B cell (primary cell): ENCODE measurements at regions not wholly inside any gene's neighbourhood (a gene's known extent, or its start where the extent isn't known, plus 50 kb on each side); places are given as distances from the start of the nearest gene placed in this dataset.

Source experiments
- ATAC-seq: fragments of 200-7000 bp; cut with Tn5 transposase; one replicate; pipeline ENCODE4 v1.10.0; 2021; ENCODE audit warnings: low read depth, mild to moderate bottlenecking, moderate number of reproducible peaks, moderate library complexity
- CTCF ChIA-PET: fragments of 350-600 bp; sonication (Branson Sonifier 250); formaldehyde crosslinking; loops from one replicate; lab custom pipeline; 2021; ENCODE audit warnings: antibody characterized with exemption, inconsistent platforms; lab: Charles Lee
- POLR2A ChIA-PET: fragments of 350-600 bp; sonication (Branson Sonifier 250); formaldehyde crosslinking; loops from one replicate; lab custom pipeline; 2021; ENCODE audit warnings: antibody characterized with exemption; lab: Charles Lee
- DNase-seq: peaks from one replicate; pipeline ENCODE4 v3.0.0; 2013
- H2AFZ ChIP-seq: 2 replicates; pipeline ENCODE4 v1.6.1; 2012; ENCODE audit warnings: mild to moderate bottlenecking, low read depth, low read length; ENCODE audit not compliant: insufficient read depth, poor library complexity, severe bottlenecking
- H3K27ac ChIP-seq, 2 donors: 1 replicate in 1 of 2; 2 replicates in 1 of 2; pipeline ENCODE4 v1.5.1; 2012 to 2013; ENCODE audit warnings: low read length in 2 of 2, mild to moderate bottlenecking in 2 of 2, moderate library complexity in 1 of 2
- H3K27me3 ChIP-seq, 4 experiments: fragments of 200-600 bp in 1 of 4; sonication (generic) in 1 of 4; replicated peaks in 1 of 4; 1 replicate in 2 of 4; 2 replicates in 2 of 4; pipeline versions ENCODE4 v1.6.1 to v1.7.0; 2013 to 2016; ENCODE audit warnings: low read length in 3 of 4, mild to moderate bottlenecking in 2 of 4, mixed read lengths in 1 of 4, moderate library complexity in 1 of 4; ENCODE audit not compliant: insufficient read depth in 4 of 4, control insufficient read depth in 3 of 4; ENCODE audit errors: control extremely low read depth in 1 of 4
- H3K36me3 ChIP-seq, 2 experiments: replicated peaks in 1 of 2; 1 replicate in 1 of 2; 2 replicates in 1 of 2; pipeline versions ENCODE4 v1.6.1 to v1.7.1; 2013; ENCODE audit warnings: low read length in 1 of 2; ENCODE audit not compliant: insufficient read depth in 2 of 2, control insufficient read depth in 1 of 2; ENCODE audit errors: control extremely low read depth in 1 of 2, extremely low read depth in 1 of 2
- H3K4me1 ChIP-seq, 2 donors: fragments of 200-600 bp in 1 of 2; sonication (generic) in 1 of 2; 1 replicate in 1 of 2; 2 replicates in 1 of 2; pipeline versions ENCODE4 v1.5.1 to v1.6.1; 2013 to 2017; ENCODE audit warnings: low read length in 2 of 2; ENCODE audit not compliant: control insufficient read depth in 2 of 2, insufficient read depth in 2 of 2
- H3K4me2 ChIP-seq: replicated peaks from 2 replicates; pipeline ENCODE3; 2012; ENCODE audit warnings: mild to moderate bottlenecking, low read depth, low read length; ENCODE audit not compliant: poor library complexity, severe bottlenecking
- H3K4me3 ChIP-seq, 5 experiments: fragments of 200-600 bp in 1 of 5; sonication (generic) in 1 of 5; 1 replicate in 3 of 5; 2 replicates in 2 of 5; pipeline versions ENCODE4 v1.5.1 to v1.7.0; 2011 to 2016; ENCODE audit warnings: low read length in 4 of 5, mild to moderate bottlenecking in 4 of 5, low read depth in 2 of 5, control low read depth in 1 of 5, moderate library complexity in 1 of 5; ENCODE audit not compliant: insufficient read depth in 1 of 5; ENCODE audit errors: control extremely low read depth in 1 of 5, extremely low read depth in 1 of 5
- H3K79me2 ChIP-seq: fragments of 200-600 bp; sonication (generic); one replicate; pipeline ENCODE4 v1.6.0; 2016; ENCODE audit warnings: low read length; ENCODE audit not compliant: control insufficient read depth, insufficient read depth
- H3K9ac ChIP-seq: fragments of 200-600 bp; sonication (generic); 2 replicates; pipeline ENCODE4 v1.6.1; 2017; ENCODE audit warnings: mild to moderate bottlenecking, low read length, moderate library complexity
- H3K9me3 ChIP-seq, 3 donors: one replicate each; pipeline versions ENCODE4 v1.6.1 to v1.7.1; 2013; ENCODE audit warnings: low read length in 2 of 3; ENCODE audit not compliant: control insufficient read depth in 2 of 3, insufficient read depth in 1 of 3; ENCODE audit errors: control extremely low read depth in 1 of 3
- H4K20me1 ChIP-seq: 2 replicates; pipeline ENCODE4 v1.6.0; 2012; ENCODE audit warnings: mild to moderate bottlenecking, low read length; ENCODE audit not compliant: insufficient read depth, control insufficient read depth, poor library complexity, severe bottlenecking
- H3K27ac Mint-ChIP-seq: one replicate; pipeline ENCODE4 v1.8.0; 2021; ENCODE audit warnings: mixed read lengths
- H3K27me3 Mint-ChIP-seq: one replicate; pipeline ENCODE4 v1.8.0; 2021; ENCODE audit warnings: mixed read lengths
- H3K4me1 Mint-ChIP-seq: one replicate; pipeline ENCODE4 v1.8.0; 2021; ENCODE audit warnings: mixed read lengths
- H3K4me3 Mint-ChIP-seq: one replicate; pipeline ENCODE4 v1.8.0; 2021; ENCODE audit warnings: mixed read lengths
- H3K9me3 Mint-ChIP-seq: one replicate; pipeline ENCODE4 v1.8.0; 2022; ENCODE audit warnings: mixed read lengths; ENCODE audit not compliant: insufficient read depth
- CTCF ChIP-seq: fragments of 200-600 bp; IDR thresholded peaks from one replicate; pipeline ENCODE4 v1.8.0; 2022; ENCODE audit warnings: antibody characterized with exemption, mild to moderate bottlenecking
- EZH2 ChIP-seq: IDR thresholded peaks from 2 replicates; pipeline ENCODE4 v1.6.1; 2012; ENCODE audit warnings: borderline replicate concordance, low read depth, mild to moderate bottlenecking, moderate library complexity, low read length; ENCODE audit not compliant: insufficient read depth, poor library complexity, severe bottlenecking
- WGBS: methylation state at CpG from one replicate; pipeline ENCODE4 v1.1.5; 2013; ENCODE audit warnings: missing lambda C conversion rate; ENCODE audit not compliant: insufficient coverage; 5-methylcytosine and 5-hydroxymethylcytosine counted together
- intact Hi-C: fragments of 100-400 bp; cut with micrococcal nuclease; formaldehyde crosslinking; loops from one replicate; pipeline ENCODE4 v1.10.0; 2022

GRCh38 chr21:22145545-22145944, 1147.3 kb downstream of the NCAM2 start:
- Histone ChIP-seq H3K9me3 (peaks cover 0 to 8% (median 5%) of the 10 kb centered on the region in 3 donors), H3K27me3 (no peaks in the 10 kb centered on the region), H3K4me1 (no peaks in the 10 kb centered on the region), H3K79me2 (no peaks in the 10 kb centered on the region), H3K4me2 (no peak overlapping the region), H3K36me3 (no peaks in the 10 kb centered on the region), H4K20me1 (no peaks in the 10 kb centered on the region), H2AFZ (no peak overlapping the region), H3K4me3 (no peak overlapping the region), H3K9ac (no peak overlapping the region), H3K27ac (no peak overlapping the region)
- POLR2A ChIA-PET, result no interaction called here
- H3K27ac Mint-ChIP-seq, result no peak overlapping the region
- 60% methylated on average over 1 of the region's 3 CpGs for WGBS
- CTCF ChIA-PET, result no interaction called here
- TF ChIP-seq CTCF (no peak), EZH2 (no peak)
- ATAC-seq (no peak), DNase-seq (no peak)
- no peaks in the 10 kb centered on the region for H3K27me3 Mint-ChIP-seq
- peaks cover 6% of the 10 kb centered on the region for H3K9me3 Mint-ChIP-seq
- intact Hi-C loops, result no loop called here
- H3K4me1 Mint-ChIP-seq, result no peaks in the 10 kb centered on the region
- no peak overlapping the region for H3K4me3 Mint-ChIP-seq

DNA sequence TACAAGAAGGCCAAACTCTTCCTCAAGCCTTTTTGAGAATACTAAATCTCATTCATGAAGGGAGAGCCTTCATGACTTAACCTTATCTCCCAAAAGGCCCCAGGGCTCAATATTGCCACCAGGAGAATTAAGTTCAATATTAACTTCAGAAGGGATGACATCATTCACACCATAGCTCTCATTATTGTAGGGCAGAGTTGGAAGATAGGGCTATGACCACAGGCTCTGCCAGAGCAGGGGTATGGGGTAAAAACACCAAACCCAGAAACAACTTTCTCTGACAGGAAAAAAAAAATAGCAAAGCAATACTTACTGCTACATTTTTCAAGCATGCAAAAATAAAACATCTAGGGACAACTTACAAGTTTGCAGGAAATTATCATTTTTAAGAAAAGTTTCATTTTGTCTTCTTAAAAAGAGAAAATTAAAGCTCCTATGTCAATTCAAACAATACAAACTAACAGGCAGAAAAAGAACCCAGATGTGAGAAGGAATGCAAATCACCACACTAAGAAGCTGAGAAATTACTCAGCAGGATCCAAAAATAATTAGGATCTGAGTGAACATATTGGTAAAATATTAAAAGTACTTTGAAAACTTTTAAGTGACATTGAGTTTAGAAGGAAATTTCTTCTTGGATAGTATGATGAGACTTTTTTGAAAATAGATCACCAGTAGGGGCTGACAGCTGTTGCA, 1156.5 kb downstream of the NCAM2 start:
- intact Hi-C loops, result no loop called here
- H3K9me3 Mint-ChIP-seq, result no peaks in the 10 kb centered on the region

More for the DNA sequence above, 1156.5 kb downstream of the NCAM2 start:
- Histone ChIP-seq H3K27ac (no peak overlapping the region), H3K27me3 (no peaks in the 10 kb centered on the region), H3K9me3 (peaks cover 0 to 3% (median 0%) of the 10 kb centered on the region in 3 donors), H4K20me1 (no peaks in the 10 kb centered on the region), H3K4me1 (no peaks in the 10 kb centered on the region), H3K9ac (no peak overlapping the region), H3K4me2 (no peak overlapping the region), H2AFZ (no peak overlapping the region), H3K79me2 (no peaks in the 10 kb centered on the region), H3K36me3 (no peaks in the 10 kb centered on the region), H3K4me3 (no peak overlapping the region)
- Mint-ChIP-seq H3K4me3 (no peak overlapping the region), H3K27ac (no peak overlapping the region), H3K4me1 (no peaks in the 10 kb centered on the region), H3K27me3 (no peaks in the 10 kb centered on the region)
- ChIA-PET CTCF (no interaction called here), POLR2A (no interaction called here)
- no peak for DNase-seq
- TF ChIP-seq EZH2 (no peak), CTCF (no peak)
- no peak for ATAC-seq
